ENCODE measurements at regions not wholly inside any gene's neighbourhood (a gene's known extent, or its start where the extent isn't known, plus 50 kb on each side); places are given as distances from the start of the nearest gene placed in this dataset.

DNA sequence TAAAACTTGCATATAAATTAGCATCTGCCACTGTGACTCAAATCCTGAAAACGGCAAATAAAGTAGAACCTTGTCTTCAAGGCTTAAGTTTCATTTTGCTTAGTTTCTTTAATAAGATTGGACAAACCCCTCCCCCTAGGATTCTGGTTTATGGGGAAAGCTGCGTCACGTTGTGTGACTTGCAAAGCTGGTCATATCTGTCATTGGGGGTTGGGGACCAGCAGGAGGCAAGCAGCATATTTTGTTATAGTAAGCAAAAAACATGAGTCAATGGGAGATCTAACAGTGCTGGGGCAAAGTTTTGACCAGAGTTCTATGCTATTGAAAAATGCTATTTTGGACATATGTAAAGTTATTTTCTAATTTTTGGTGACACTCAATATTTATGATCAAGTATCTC, 407.3 kb downstream of the PCDH18 start:
- DNase-seq (ENCODE audit: low spot score in 2 of 2), result no peak

DNA sequence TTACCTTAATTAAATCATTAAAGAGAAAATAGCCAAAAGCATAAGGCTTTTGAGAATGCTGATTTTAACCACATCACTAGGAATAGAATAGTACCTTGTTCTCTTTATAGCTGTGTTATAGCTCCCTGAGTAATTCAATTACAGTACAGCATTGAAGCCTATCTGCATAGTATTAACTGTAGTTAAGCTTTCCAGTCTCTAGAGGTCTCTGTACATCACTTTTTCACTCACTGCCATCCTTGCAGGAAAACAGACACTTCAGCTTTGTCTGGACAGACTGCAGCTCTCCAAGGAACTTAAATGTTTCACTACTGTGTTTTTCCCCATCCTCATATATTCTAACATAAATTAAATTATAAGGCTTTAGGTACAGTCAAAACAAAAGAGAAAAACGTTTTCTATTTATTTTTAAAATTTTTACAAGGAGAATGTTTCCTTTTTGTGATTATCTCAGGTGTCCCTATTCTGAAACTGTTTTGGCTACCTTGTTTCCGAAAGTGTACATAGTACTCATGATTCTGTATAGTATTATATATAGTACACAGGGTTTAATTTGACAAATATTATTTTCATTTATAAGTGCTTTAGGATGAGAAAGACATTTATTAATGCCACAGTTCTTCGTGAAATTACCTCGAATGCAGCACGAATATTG, 407.9 kb downstream of the PCDH18 start:
- ATAC-seq (replicated peaks; ENCODE audit: extremely low read depth, poor library complexity, severe bottlenecking) (no peak), DNase-seq (ENCODE audit: low spot score in 2 of 2) (no peak)
- Mint-ChIP-seq H3K27me3 (no peaks in the 10 kb centered on the region), H3K36me3 (ENCODE audit: insufficient read depth) (no peaks in the 10 kb centered on the region), H3K4me3 (no peak overlapping the region), H3K27ac (ENCODE audit: low read depth) (no peak overlapping the region), H3K9me3 (peaks cover 26% of the 10 kb centered on the region), H3K4me1 (no peaks in the 10 kb centered on the region)

More for the DNA sequence above, 407.3 kb downstream of the PCDH18 start:
- ATAC-seq (replicated peaks; ENCODE audit: extremely low read depth, poor library complexity, severe bottlenecking), result no peak
- Mint-ChIP-seq H3K36me3 (ENCODE audit: insufficient read depth) (no peaks in the 10 kb centered on the region), H3K27ac (ENCODE audit: low read depth) (no peak overlapping the region), H3K4me3 (no peak overlapping the region), H3K4me1 (no peaks in the 10 kb centered on the region), H3K9me3 (peaks cover 32% of the 10 kb centered on the region), H3K27me3 (no peaks in the 10 kb centered on the region)

DNA sequence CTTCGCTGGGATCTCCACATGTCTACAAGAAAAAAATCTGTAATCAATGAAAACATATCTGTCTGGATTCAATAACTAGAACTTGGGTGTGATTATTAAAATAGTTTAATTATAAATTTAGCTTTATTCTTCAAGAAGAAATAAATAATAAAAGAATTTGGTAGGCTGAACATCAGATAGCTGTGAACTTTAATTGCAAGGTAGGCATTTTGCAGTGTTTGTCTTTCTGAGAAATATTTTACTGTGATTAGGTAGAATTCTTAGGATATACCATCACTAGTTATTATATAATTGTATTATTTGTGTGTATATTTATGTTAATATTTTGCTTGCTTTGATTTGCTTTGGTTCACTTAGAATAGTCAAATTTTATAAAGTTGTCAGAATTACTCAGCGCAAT, 409.4 kb downstream of the PCDH18 start:
- H3K4me1 Mint-ChIP-seq, result no peaks in the 10 kb centered on the region
- H3K27ac Mint-ChIP-seq (ENCODE audit: low read depth), result no peak overlapping the region
- no peaks in the 10 kb centered on the region for H3K36me3 Mint-ChIP-seq (ENCODE audit: insufficient read depth)
- no peak for ATAC-seq (replicated peaks; ENCODE audit: extremely low read depth, poor library complexity, severe bottlenecking)
- H3K4me3 Mint-ChIP-seq, result no peak overlapping the region
- DNase-seq (ENCODE audit: low spot score in 2 of 2), result no peak
- H3K9me3 Mint-ChIP-seq, result peaks cover 23% of the 10 kb centered on the region
- H3K27me3 Mint-ChIP-seq, result no peaks in the 10 kb centered on the region

DNA sequence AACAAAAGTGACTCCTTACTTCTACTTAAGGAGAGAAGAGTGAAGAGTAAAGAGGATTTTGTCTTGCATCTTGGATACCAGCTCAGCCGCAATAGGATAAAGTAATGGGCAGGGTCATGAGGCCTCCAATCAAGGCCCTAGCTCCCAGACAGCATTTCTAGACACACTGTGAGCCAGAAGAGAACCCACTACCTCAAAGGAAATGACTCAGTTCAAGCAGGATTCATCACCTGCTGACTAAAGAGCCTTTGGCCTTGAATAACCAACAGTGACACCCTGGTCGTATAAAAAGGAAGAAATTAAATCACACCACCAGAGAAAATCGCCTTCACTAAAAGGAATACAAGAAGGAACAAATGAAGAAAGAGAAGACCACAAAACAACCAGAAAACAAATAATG, 416.1 kb downstream of the PCDH18 start:
- Mint-ChIP-seq H3K36me3 (ENCODE audit: insufficient read depth) (no peaks in the 10 kb centered on the region), H3K4me3 (no peak overlapping the region), H3K27ac (ENCODE audit: low read depth) (no peak overlapping the region), H3K9me3 (peaks cover 10% of the 10 kb centered on the region), H3K27me3 (no peaks in the 10 kb centered on the region), H3K4me1 (no peaks in the 10 kb centered on the region)
- DNase-seq (ENCODE audit: low spot score in 2 of 2) (no peak), ATAC-seq (replicated peaks; ENCODE audit: extremely low read depth, poor library complexity, severe bottlenecking) (no peak)

DNA sequence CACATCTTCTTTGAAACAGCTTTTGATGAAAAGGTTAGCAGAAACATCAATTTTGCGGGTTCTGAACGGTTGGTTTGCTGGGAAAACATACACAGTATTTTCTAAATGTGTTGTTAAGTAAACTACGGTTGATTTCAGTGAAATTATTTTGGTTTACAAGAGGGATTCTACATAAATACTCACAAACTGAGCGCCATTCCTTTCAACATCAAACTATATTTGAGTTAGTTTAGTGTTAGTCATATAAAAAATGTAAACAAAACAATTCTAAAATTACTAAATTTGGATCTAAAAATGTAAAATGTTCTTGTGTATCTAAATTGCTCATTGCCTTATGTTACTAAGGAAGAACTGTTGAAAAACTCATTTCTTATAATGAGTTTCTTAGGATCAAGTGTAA, 425.6 kb downstream of the PCDH18 start:
- Mint-ChIP-seq H3K4me1 (no peaks in the 10 kb centered on the region), H3K27ac (ENCODE audit: low read depth) (no peak overlapping the region), H3K27me3 (no peaks in the 10 kb centered on the region), H3K4me3 (no peak overlapping the region), H3K36me3 (ENCODE audit: insufficient read depth) (no peaks in the 10 kb centered on the region), H3K9me3 (peaks cover 5% of the 10 kb centered on the region)
- DNase-seq (ENCODE audit: low spot score in 2 of 2) (no peak), ATAC-seq (replicated peaks; ENCODE audit: extremely low read depth, poor library complexity, severe bottlenecking) (no peak)

DNA sequence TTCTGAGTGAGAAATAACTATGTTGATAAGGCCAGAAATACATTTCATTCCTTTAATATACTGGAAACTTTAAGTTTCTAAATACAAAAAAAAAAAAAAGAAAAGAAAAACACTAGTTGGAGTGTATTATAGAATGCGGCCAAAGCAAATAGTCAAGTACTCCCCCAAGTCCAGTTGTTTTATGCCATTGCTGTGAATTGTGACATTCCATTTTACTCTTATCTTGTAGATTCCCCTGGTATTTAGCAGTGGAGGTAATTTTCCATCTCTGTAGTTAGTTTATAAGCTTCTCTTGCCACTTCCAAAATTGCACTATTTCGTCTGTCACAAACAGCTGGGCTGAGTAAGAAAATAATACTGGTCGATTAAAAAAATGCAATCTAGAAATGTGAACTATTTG, 426.0 kb downstream of the PCDH18 start:
- H3K9me3 Mint-ChIP-seq, result peaks cover 5% of the 10 kb centered on the region
- no peaks in the 10 kb centered on the region for H3K27me3 Mint-ChIP-seq
- DNase-seq (ENCODE audit: low spot score in 2 of 2), result no peak
- H3K27ac Mint-ChIP-seq (ENCODE audit: low read depth), result no peak overlapping the region
- ATAC-seq (replicated peaks; ENCODE audit: extremely low read depth, poor library complexity, severe bottlenecking), result no peak
- no peaks in the 10 kb centered on the region for H3K4me1 Mint-ChIP-seq
- H3K36me3 Mint-ChIP-seq (ENCODE audit: insufficient read depth), result no peaks in the 10 kb centered on the region
- no peak overlapping the region for H3K4me3 Mint-ChIP-seq

DNA sequence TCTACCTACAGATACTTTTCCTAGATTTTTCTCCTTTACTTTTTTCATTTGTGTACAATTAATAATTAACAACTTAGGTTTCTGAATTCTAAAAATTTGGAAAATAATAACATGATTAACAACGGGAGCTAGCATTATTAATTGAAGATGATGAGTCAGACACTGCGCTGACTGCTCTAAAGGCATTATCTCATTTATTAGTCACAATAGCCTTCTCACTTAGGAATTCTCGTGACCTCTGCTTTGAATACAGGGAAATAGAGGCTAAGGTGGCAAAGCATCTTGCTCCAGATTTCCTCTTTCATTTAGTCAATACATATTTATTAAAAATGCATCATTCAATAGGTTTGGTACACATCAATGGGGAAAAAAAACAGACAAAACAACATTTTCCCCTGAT, 441.3 kb downstream of the PCDH18 start:
- H3K4me3 Mint-ChIP-seq, result no peak overlapping the region
- H3K27me3 Mint-ChIP-seq, result no peaks in the 10 kb centered on the region
- no peak for ATAC-seq (replicated peaks; ENCODE audit: extremely low read depth, poor library complexity, severe bottlenecking)
- H3K27ac Mint-ChIP-seq (ENCODE audit: low read depth), result no peak overlapping the region
- H3K9me3 Mint-ChIP-seq, result peaks cover 16% of the 10 kb centered on the region
- DNase-seq (ENCODE audit: low spot score in 2 of 2), result no peak
- H3K4me1 Mint-ChIP-seq, result no peaks in the 10 kb centered on the region
- H3K36me3 Mint-ChIP-seq (ENCODE audit: insufficient read depth), result no peaks in the 10 kb centered on the region

DNA sequence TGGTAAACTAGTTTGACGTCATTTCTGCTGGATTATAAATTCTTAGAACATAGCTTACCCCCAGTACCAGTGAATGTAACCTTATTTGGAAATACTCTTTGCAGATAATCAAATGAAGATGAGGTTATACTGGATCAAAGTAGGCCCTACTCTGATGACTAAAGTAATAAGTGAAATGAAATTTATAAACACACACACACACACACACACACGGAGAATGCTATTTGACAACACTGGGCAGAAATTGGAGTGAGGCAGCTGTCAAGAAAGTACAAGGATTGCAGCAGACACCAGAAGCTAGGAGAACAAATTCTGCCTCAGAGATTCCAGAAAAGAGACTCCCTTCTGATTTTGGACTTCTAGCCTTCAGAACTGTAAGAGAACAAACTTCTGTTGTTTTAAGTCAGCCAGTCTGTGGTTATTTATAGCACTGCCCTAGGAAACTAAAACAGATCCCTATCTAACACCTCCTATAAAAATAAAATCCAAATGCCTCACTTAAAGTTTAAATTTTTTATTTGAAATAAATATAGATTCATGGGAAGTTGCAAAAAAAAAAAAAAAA, 448.6 kb downstream of the PCDH18 start:
- Mint-ChIP-seq H3K27ac (ENCODE audit: low read depth) (no peak overlapping the region), H3K4me1 (no peaks in the 10 kb centered on the region), H3K36me3 (ENCODE audit: insufficient read depth) (no peaks in the 10 kb centered on the region), H3K4me3 (no peak overlapping the region), H3K9me3 (peaks cover under 1% of the 10 kb centered on the region), H3K27me3 (no peaks in the 10 kb centered on the region)
- ATAC-seq (replicated peaks; ENCODE audit: extremely low read depth, poor library complexity, severe bottlenecking), result no peak
- no peak for DNase-seq (ENCODE audit: low spot score in 2 of 2)

DNA sequence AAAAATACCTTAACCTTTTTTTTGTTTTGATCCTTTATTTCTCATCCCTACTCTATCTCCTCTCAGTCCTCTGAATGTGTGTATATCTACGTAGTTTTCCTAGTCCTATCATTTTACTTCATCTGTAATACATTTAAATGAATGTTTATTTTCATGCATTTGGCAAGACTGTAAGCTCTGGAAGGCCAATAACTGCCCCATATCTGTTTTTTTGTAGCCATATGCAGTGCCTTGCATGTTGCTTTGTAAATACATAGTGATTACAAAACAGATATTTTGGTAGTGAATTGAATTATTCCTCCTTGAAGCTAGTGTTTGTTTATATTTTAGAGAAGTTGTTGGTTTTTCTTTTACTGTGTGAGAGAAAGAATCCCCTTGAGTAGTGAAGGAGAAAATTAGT, 450.2 kb downstream of the PCDH18 start:
- Mint-ChIP-seq H3K27me3 (no peaks in the 10 kb centered on the region), H3K36me3 (ENCODE audit: insufficient read depth) (no peaks in the 10 kb centered on the region), H3K9me3 (no peaks in the 10 kb centered on the region), H3K27ac (ENCODE audit: low read depth) (no peak overlapping the region), H3K4me3 (no peak overlapping the region), H3K4me1 (no peaks in the 10 kb centered on the region)
- ATAC-seq (replicated peaks; ENCODE audit: extremely low read depth, poor library complexity, severe bottlenecking), result no peak
- no peak for DNase-seq (ENCODE audit: low spot score in 2 of 2)

DNA sequence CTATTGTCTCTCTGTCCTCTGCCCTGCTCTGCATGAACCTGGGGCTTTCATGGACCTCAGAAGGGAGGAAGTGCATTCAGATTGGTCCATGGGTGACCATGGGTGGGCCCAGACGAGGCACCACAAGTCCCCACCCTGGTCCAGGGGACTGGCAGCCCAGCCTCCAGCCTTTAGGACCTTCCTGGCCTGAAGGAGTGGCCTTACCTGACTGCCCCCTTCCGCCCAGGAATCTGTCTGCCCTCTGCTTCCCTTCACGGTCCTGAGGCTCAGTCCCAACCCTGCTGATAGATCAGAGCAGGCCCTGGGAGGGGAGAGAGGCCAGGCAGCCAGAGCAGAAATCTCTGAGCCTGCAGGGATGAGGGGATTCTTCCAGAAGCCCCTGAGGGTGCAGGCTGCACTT, 455.4 kb downstream of the PCDH18 start:
- DNase-seq (ENCODE audit: low spot score in 2 of 2) (no peak), ATAC-seq (replicated peaks; ENCODE audit: extremely low read depth, poor library complexity, severe bottlenecking) (no peak)
- Mint-ChIP-seq H3K4me3 (no peak overlapping the region), H3K9me3 (peaks cover 10% of the 10 kb centered on the region), H3K36me3 (ENCODE audit: insufficient read depth) (no peaks in the 10 kb centered on the region), H3K27me3 (no peaks in the 10 kb centered on the region), H3K4me1 (no peaks in the 10 kb centered on the region), H3K27ac (ENCODE audit: low read depth) (no peak overlapping the region)

DNA sequence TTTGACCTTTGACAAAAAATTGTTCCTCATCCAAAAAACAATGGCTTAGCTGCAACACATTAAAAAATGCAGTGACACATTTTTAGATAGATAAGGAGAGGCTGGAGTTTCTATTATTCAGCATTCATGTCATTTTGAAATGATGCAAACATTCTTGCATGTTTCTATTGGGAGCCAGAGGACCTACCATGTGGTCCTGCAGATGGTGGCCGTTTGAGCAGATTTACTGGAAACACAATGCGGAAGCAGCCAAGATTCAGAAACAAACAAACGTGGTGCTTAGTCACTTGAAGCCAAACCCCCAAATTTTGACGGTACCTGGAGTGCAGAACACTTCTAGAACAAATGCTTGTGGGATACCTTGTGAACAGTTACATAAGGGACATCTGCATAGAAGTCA, 456.7 kb downstream of the PCDH18 start:
- peaks cover 15% of the 10 kb centered on the region for H3K9me3 Mint-ChIP-seq
- no peak for DNase-seq (ENCODE audit: low spot score in 2 of 2)
- ATAC-seq (replicated peaks; ENCODE audit: extremely low read depth, poor library complexity, severe bottlenecking), result no peak
- no peaks in the 10 kb centered on the region for H3K4me1 Mint-ChIP-seq
- H3K4me3 Mint-ChIP-seq, result no peak overlapping the region
- H3K36me3 Mint-ChIP-seq (ENCODE audit: insufficient read depth), result no peaks in the 10 kb centered on the region
- H3K27ac Mint-ChIP-seq (ENCODE audit: low read depth), result no peak overlapping the region
- H3K27me3 Mint-ChIP-seq, result no peaks in the 10 kb centered on the region

DNA sequence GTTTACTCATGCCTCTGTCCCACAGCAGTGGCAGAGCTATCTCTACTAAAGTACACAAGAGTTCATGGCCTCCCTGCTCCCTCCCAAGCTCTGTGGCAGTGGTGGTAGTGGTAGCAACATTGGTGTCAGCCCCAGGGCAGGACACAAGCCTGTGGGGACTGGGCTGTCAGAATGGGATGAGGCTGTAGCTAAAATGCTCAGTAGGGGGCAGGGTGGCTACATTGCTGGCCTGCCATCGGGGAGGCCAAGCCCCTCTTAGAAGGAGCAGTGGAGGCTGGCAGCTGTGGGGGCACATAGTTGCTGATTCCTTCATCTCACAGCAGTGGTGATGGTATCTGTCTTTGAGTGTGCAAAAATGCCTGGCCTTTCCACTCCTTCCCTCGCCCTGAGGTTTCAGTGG, 461.7 kb downstream of the PCDH18 start:
- Mint-ChIP-seq H3K4me3 (no peak overlapping the region), H3K27ac (ENCODE audit: low read depth) (no peak overlapping the region), H3K4me1 (no peaks in the 10 kb centered on the region), H3K9me3 (peaks cover 31% of the 10 kb centered on the region), H3K36me3 (ENCODE audit: insufficient read depth) (no peaks in the 10 kb centered on the region), H3K27me3 (no peaks in the 10 kb centered on the region)
- no peak for ATAC-seq (replicated peaks; ENCODE audit: extremely low read depth, poor library complexity, severe bottlenecking)
- no peak for DNase-seq (ENCODE audit: low spot score in 2 of 2)

DNA sequence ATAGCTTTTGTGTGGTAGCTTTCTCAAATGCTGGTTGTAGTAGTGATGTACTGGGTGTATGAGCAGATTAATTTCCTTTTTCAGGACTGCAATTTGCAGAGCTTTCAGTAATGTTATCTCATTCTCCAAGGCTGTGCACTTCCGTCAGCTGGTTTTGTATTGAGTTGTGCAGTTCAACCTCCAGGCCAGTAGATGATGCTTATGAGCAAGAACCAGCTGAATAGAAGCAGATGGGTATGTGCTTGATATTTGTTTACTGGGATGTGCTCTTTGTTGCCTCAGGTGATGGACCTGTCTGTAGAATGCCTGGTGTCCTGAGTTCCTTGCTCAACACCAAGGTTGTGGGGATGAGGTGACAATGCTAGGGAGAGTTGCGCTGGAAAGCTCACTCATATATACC, 462.8 kb downstream of the PCDH18 start:
- H3K36me3 Mint-ChIP-seq (ENCODE audit: insufficient read depth), result no peaks in the 10 kb centered on the region
- no peak overlapping the region for H3K4me3 Mint-ChIP-seq
- H3K27me3 Mint-ChIP-seq, result no peaks in the 10 kb centered on the region
- H3K4me1 Mint-ChIP-seq, result no peaks in the 10 kb centered on the region
- no peak for DNase-seq (ENCODE audit: low spot score in 2 of 2)
- no peak for ATAC-seq (replicated peaks; ENCODE audit: extremely low read depth, poor library complexity, severe bottlenecking)
- H3K27ac Mint-ChIP-seq (ENCODE audit: low read depth), result no peak overlapping the region
- peaks cover 31% of the 10 kb centered on the region for H3K9me3 Mint-ChIP-seq

All from central memory CD8-positive, alpha-beta T cell (primary cell).